Transverse colon (tissue), 3 donors: ENCODE measurements at regions not wholly inside any gene's neighbourhood (a gene's known extent, or its start where the extent isn't known, plus 50 kb on each side); places are given as distances from the start of the nearest gene placed in this dataset.
A peak's percentile ranks its signal among the peaks of the same experiment; 100 is the strongest.

ENCODE experiments used
- EP300 ChIP-seq: sonication (generic); formaldehyde crosslinking; IDR thresholded peaks from one replicate; pipeline ENCODE4 v1.6.1; 2017; ENCODE audit warnings: antibody characterized with exemption, low read depth
- POLR2A ChIP-seq: fragments of 450-650 bp; IDR thresholded peaks from one replicate; pipeline ENCODE4 v1.6.1; 2016; ENCODE audit warnings: antibody characterized with exemption, mild to moderate bottlenecking, moderate library complexity
- TF ChIP-seq, protein P1 (sequence below), 5 experiments: fragments of 200-600 bp in 3 of 5; fragments of 450-650 bp in 2 of 5; sonication (generic) in 3 of 5; IDR thresholded peaks; 1 replicate in 2 of 5; 2 replicates in 3 of 5; pipeline ENCODE4 v1.5.1; 2016 to 2017; ENCODE audit warnings: antibody characterized with exemption in 5 of 5, inconsistent platforms in 3 of 5, mild to moderate bottlenecking in 2 of 5, moderate library complexity in 1 of 5

DNA sequence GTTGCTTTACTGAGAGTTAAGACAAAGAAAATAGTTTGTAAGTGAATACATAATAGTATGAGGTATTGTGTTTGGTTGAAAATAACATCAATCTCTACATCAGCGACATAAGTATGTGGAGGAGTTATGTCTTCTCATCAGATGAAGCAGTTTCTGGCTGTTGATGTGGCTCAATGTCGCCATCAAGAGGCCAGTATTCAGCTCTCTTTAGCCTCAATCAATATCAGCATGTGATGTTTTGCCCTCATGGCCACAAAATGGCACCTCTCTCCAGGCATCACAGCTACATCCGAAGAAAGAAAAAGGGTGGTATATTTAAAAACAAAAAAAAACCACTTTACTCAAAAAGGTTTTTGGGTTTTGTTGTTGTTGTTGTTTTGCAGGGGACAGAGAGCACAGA is 302.3 kb upstream of the TMEM132C start:
- no peak for TF ChIP-seq EP300
- TF ChIP-seq, protein P1, sequence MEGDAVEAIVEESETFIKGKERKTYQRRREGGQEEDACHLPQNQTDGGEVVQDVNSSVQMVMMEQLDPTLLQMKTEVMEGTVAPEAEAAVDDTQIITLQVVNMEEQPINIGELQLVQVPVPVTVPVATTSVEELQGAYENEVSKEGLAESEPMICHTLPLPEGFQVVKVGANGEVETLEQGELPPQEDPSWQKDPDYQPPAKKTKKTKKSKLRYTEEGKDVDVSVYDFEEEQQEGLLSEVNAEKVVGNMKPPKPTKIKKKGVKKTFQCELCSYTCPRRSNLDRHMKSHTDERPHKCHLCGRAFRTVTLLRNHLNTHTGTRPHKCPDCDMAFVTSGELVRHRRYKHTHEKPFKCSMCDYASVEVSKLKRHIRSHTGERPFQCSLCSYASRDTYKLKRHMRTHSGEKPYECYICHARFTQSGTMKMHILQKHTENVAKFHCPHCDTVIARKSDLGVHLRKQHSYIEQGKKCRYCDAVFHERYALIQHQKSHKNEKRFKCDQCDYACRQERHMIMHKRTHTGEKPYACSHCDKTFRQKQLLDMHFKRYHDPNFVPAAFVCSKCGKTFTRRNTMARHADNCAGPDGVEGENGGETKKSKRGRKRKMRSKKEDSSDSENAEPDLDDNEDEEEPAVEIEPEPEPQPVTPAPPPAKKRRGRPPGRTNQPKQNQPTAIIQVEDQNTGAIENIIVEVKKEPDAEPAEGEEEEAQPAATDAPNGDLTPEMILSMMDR (IDR thresholded peaks at IDR 0.05), result peak in 3 of 5 experiments; percentile 23 to 27 (median 24)
- TF ChIP-seq POLR2A, result no peak
